Hematopoietic multipotent progenitor cell treated with erythropoietin and hydrocortisone succinate and interleukin-3 and kit ligand, for 6 days (in vitro differentiated cells): ENCODE measurements at regions not wholly inside any gene's neighbourhood (a gene's known extent, or its start where the extent isn't known, plus 50 kb on each side); places are given as distances from the start of the nearest gene placed in this dataset.
"Not testable (repeated sequence)": the region's sequence is repeated elsewhere in the genome, so short reads cannot be mapped to it uniquely, and the experiment has no call there.

ENCODE experiments used
- DNase-seq: peaks from one replicate; pipeline ENCODE4 v3.0.0-alpha.2; 2015

DNA sequence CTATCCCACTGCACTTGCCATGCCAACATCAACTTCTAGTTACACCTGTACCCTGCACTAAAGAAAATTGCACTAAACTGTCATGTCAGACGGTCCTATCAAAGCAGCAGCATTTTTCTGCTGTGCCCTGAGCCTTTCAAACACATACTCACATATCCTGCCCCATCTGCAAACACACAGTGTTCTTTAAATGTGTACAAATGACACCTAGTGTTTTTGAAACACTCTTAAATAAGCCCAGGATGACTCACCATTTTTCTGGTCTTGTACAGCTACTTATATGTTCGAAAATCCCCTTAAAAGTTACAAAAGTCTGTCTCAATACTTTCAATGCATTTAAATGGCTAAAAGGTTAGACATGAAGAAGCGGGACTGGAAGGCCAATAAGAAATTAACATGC, 346.7 kb upstream of the PPARGC1A start:
- DNase-seq: no peak

DNA sequence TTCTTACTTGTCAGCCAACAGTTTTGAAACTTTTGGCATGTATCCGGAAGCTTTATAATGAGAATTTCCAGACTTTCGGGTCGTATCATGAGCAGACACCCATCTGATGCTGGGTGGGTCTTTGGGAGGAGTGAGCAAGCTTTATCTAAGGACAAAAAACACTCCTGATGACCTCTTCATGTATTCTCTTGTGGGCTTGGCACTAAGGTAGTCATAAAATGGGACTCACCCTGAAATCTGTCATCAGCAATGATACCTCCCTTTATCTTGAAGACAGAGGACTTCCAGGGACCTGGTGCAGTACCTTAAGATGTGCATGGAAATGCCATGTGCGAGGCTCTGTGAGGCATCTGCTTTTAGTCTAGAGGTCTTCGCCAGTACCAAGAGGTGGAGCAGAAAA, 346.3 kb upstream of the PPARGC1A start:
- no peak for DNase-seq

DNA sequence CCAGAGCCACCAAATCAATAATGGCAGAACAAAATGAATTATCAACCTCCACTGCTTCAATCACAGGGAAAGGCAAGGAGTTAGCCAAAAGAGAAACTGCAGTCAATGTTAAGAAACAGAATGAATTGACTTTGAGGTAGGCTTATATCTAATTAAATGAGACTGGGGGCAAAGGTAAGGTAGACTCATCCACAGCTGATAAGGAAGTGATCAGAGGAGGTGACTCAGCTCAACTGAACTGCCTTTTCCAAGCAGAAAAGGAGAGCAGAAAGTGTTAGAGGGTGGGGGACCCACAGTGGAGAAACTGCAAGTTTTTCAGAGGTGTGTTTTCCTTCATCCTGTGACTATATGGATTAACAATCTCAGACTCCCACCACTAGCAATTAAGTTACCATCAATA, 345.8 kb upstream of the PPARGC1A start:
- no peak for DNase-seq

DNA sequence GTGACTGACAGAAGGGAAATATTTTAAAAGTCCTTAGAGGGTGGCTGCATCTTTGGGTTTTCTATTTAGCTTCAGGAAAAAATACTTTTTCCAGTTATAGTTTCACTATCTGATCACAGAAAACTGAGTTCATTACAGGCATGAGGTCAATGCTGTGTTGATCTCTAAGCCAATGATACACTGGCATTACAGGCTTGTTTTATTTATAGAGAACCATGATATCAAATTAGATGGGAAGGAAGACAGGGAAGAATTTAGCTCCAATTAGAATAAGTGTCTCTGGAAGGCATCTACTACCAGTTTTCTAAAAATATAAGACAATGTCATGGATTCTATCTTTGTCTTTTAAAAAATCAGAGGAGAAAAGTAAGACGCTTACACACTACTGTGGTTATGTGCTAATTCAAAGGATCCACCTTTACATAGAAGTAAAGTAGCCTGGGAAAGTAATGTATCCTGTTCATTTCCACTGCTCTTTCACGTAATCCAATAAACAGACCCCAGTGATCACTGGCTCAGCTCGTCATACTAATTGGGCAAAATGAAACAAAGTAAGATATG, 344.5 kb upstream of the PPARGC1A start:
- DNase-seq: no peak

DNA sequence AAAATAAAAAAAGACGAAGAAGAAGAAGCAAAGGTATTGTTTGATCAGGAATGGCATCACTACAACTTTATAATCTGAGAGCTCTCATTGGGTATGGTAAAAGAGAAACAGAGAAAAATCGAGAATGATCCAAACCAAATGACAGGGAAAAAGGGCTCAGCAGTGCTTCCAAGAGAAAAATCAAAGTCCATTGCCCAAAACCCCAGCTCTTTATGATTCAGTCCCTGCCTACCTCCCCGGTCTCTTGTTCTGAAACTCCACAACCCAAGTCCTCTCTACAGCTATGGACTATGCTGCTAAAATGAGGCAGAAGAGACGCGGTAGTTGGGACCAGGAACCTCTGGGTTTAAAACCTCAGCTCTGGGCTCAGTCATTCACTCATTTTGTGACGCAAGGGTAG, 341.1 kb upstream of the PPARGC1A start:
- DNase-seq: no peak

DNA sequence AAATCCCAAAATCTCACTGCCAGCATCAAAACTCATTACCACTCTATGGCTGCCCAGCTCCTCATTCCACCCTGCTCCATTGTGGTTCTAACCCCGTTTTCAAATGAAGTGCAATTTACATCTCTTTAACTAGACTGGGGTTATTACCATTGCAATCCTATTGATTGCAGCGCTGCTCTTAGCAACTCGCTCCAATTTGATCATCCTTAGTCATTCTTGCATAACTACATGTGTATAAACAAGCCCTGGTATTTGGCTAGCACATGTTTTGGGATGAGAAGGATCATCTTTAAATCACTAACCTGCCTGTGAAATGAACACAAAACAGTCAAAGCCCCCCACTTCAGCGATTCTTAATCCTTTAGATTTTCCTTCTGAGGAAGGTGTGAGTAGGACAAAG, 340.1 kb upstream of the PPARGC1A start:
- no peak for DNase-seq

DNA sequence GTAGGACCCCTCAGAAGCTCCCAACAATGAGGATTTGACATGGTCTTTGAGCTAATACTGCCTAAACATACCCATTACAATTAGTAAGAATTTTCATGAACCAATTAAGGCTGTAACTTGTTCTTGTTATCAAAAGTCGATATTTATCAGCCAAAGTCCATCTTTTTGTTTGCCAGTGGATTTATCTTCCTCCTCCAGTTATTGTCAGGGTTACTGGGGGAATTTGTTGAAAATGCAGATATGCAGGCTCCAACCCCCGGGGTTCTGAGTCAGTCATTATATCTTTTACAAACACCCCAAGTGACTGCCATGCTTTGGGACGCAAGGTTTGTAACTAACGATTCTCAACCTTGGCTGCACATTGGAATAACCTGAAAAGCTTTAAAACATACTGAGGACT, 338.8 kb upstream of the PPARGC1A start:
- DNase-seq: no peak

DNA sequence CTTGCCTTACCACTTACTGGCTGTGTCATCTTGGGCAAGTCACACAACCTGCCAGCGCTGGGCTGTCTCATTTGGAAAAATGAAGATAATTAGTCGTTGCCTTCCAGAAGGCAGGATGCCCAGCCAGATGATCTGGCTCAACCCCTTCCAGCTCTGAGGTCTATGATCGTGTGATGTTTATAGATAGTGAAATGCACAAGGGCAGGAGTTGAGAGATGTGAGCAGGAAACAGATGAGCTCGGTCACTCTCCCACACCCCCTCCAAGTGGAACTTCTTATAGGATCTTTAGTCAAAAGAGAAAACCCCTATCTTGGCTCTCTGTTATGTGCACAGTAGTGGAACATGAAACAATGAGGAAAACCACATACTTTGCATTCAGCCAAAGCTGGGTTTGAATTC, 336.8 kb upstream of the PPARGC1A start:
- no peak for DNase-seq

DNA sequence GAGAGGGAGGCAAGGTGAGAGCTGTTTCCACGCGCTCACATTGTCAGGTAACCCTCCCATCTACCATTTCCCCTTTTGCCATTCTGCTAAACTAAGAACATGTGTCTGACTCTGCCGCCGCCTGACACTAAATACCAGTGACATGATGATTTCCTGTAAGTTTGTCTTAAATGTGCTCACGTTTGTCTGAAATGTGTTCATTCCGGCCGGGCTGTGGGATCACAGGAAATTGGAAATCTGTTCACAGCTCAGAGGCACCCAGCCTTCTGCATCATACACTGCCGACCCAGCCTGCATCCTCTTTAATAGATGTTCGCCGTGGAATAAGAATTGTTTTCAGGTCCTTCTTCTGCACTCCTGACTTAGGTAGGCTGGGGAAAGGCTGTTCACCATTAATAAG, 336.2 kb upstream of the PPARGC1A start:
- no peak for DNase-seq

DNA sequence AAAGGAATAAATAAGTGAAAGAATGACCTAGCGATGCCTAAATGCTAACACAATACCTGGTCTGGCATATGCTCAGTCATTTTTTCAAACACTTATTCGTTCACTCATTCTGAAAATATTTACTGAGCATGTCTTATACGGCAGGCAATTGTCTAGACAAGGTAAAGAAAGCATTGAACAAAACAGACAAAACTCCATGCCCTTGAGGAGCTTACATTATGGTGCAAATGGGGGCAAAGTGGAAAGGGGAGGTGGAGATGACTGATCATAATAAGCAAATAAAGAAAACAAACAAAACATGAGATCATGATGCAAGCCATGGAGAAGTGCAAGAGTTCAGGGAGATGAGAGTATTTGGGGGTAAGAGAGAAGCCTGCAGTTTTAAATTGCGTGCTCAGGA, 334.6 kb upstream of the PPARGC1A start:
- no peak for DNase-seq

DNA sequence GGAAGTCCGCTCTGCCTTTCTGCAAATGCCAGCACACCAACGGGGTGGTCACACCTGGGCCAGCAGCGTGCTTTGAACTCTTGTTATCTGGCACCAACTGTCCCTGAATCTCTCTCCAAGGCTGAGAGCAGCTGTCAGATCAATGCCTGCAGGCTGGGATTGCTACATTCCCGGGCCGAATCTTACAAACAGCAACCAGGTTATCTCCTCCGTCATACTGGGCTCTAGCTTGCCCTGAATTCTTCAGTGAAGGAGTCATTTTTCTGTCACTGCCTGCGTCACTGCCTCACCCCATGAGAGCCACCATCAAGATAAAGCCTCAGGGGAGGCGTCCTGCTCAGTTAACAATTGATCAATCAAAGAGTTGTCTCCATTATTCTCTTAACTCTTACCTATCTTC, 329.4 kb upstream of the PPARGC1A start:
- no peak for DNase-seq

DNA sequence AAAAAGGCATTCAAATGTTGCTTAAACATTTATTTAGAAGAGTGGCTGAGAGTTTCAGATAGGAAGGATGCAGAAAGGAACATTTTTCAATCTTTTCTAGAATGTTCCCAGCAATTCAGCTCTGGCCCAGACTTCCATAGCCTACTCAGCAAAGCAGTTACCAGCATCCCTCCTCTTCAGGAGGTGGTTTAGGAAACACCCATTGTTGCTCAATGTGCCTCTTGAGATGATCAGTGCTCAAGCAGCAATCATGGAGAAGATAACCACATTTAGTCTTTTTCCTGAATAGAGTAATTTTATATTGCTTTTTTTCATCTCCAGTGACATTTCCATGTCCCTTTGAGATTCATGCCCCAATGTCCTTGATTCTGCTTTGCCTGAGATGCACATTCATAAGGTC, 328.7 kb upstream of the PPARGC1A start:
- DNase-seq: no peak

DNA sequence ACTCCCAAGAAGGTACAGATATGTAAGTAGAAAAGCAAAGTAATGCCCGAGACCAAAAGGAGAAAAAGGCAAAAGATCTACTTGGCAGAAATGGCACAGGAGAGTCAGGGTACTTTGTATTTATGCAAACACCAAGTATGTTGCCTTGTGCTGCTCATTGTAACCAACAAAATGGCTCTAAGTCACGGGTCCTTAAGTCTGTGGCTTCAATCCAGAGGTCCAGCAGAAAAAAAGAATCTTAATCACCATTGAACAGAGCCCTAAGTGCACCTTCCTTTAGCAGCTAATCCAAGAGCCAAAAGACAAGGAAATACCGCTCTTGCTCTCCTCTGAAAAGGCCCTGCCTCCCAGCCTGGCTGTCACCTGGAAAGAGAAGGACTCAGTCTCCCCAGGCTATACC, 324.9 kb upstream of the PPARGC1A start:
- no peak for DNase-seq

DNA sequence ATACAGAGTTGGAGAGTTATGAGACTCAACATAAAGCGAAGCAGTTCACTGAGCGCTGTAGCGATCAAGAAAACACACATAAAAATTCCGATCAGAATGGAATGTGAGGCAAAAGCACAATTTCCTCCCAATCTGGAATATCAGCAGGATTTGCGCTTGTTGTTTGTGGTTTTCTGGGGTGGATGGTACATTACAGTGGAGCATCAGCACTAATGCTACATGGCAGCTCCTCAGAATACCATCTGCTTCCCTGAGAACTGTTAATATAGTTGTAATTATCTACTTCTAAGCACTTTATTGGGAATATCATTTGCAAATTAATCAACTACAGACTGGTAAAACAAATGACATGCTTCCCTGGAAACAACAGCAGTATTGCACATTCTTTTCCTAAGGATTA, 324.1 kb upstream of the PPARGC1A start:
- DNase-seq: no peak

DNA sequence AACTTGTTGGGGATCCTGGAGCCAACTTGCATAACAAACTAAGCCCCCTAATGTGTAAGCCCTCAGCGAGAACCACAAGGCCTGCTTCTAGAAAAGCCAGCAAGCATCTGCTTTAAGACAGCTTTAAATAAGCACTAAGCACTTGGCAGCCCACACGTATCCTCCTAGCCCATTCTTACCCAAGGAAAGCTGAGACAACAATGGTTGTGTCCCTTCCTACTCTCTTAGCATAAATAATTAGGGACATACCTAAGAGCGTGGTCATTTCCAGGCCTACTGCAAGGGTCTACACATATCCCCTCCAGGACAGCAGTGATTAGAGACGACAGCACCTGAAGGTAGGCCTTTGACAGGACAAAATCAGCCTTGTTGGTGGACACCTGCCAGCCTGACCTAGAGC, 322.8 kb upstream of the PPARGC1A start:
- DNase-seq: no peak

DNA sequence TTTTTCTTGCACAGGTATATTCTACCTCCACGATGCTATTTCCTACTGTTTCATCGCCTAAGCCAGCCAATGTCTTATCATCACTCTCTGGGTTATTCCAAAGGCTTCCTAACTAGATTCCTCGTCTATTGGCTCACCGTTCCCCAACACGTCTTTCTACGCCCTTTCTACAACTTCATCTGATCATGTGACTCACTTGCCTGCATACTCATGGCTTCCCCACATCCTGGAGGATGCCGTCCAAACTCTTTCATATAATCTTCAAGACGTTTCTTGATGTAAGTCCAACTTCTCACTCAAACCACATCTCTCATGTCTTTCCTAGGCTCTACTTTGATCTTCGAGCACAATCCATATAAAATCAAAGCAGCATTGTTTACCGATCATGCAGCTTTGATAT, 322.0 kb upstream of the PPARGC1A start:
- DNase-seq: no peak

DNA sequence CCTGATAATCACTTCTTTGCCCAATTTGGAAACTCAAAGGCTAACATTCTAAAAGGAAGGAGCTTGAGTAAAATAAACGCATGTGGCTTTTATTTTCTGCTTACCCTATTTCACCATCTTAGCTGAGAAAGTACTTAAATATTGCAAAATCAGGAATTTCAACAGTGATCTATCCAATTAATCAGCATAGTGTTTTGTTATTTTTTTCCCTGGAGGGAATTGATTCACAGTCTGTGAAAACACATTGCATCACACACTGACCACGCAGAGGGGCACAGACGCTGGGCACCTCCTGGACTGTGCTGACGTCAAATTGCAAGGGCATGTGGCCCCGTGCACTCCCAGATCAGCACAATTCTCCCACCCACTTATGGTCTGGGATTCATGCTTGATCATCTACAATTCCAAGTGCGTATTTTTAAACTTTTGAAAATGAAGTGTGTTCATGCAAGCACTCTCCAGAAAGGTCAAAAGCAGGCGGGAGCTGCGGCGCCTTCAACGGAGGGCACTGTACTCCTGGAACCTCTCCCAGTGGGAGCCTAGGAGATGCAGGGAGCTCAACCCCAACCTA, 320.6 kb upstream of the PPARGC1A start:
- no peak for DNase-seq

DNA sequence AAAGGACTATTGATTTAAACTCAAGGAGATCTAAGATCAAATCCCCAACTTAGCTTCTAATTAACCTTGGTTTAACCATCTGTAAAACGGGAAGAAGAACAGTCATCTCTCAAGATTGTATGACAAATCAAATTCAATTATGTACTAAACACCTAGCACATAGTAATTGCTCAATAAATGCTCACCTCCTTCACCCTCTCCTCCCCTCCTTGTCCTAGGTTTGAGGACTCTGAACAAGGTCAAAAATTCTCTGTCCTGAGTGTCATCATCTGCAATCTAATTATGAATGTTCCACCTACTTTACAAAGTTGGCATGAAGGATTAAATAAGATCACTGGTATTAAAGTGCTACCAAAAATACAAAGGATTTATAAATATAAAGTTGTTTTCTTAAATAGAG, 320.1 kb upstream of the PPARGC1A start:
- DNase-seq: no peak

DNA sequence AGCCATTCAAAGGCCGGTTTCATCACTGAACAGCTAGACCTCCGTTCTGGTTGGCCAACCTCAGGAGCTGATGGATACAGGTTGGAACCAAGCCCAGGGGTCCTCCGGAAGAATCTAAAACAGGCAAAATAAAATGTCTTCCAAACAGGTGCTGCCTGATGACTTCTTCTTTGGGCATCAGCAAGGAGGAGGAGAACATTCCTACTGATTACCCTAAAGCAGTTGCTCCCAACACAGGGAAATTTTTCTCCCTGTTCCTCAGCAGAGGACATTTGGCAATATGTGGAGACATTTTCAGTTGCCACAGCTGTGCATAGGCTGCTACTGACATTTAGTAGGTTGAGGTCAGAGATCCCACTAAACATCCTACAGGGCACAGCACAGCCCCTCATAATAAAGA, 319.3 kb upstream of the PPARGC1A start:
- no peak for DNase-seq

DNA sequence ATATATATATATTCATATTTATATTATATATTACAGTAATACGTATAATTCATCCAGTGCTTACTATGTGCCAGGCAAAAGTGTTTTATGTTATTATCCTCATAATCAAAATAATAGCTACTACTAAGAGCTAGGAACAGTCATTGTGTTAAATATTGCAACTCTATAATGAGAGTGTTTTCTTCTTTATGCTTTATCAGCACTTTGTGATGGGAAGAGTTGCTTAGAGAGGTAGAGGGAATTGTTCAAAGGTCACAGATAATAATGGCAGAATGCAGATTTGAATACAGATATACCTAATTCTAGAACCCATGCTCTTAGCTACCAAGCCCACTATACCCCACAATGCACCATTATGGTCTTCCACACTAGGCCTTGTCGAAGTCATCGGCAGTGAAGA, 318.8 kb upstream of the PPARGC1A start:
- no peak for DNase-seq

DNA sequence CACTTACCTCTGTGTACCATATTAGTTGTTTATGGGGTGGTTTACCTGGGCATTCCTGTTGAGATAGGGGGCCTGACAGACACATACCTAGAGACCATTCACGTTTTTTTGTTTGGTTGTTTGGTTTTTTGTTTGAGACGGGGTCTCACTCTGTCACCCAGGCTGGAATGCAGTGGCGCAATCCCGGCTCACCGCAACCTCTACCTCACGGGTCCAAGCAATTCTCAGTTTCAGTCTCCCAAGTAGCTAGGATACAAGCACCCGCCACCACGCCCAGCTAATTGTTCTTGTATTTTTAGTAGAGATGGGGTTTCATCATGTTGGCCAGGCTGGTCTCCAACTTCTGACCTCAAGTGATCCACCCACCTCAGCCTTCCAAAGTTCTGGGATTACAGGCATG, 314.9 kb upstream of the PPARGC1A start:
- not testable (repeated sequence) for DNase-seq

DNA sequence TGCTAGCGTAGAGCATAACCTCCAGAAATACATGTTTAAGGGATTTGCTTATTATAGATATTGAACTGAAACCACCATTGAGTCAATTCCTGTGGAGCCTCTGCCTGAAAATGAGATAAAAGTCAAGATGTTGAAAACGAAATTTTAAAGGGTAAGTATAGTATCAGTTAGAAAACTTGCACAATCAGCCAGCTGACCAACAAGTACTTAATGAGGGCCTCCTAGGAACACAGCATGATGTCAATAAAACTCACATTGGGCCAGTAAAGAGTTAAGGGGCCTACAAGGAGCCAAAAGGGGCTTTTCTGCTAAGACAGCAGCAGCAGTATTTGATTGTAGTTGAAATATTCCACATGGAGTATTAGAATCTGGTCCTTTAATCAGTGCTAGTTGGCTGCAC, 314.1 kb upstream of the PPARGC1A start:
- DNase-seq: no peak

DNA sequence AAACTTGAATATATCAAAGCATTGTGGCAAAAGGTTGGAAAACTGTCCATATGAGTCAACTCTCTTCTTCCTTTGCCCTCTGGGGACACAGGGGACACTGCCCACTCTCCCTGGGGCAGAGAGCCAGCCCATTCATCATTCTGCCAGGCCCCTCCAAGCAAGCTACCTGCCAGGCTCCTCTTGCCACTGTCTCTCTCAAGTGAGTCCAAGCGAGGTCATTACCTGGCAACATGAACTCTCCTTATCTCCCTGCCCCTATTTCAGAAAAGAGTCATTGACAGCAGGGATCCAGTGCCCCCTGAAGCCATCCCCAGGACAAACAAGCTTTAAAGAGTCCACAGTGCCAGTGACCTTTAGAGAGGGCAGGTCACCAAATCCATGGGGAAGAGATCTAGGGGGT, 312.7 kb upstream of the PPARGC1A start:
- DNase-seq: no peak

DNA sequence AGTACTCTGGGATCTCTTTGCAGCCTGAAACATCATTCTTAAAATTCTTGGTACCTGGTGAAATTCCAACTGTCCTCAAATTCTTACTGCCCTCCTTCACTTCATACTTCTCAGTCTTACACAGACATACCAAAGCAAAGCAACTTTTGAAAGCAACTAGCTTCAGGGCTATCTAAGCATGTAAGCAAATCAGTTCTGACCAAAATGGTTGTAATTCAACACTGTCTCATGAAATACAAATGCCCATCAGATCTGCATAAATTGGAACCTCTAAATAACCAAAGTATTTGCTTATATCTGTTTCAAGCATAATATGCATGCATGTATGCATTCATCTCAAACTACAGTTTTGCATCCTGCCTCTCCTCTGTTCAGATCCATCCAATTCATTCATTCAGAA, 308.1 kb upstream of the PPARGC1A start:
- DNase-seq: no peak

DNA sequence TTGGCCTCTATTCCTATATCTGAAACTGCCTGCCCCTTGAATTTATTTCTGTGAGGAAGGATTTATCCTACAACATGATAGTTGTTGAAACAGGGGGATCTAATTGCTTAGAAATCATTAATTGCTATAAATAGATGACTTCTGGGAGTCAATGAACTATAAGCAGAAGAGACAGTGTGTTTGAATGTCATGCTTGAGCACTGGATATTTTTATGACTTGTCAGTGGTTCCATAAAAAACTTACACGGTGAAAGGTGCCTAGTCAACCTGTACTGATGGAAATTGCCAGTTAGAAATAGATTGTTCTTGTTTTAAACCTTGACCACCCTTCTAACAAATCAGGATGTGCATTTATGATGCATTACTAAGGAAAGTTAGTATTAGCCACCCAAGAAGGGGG, 306.9 kb upstream of the PPARGC1A start:
- no peak for DNase-seq
